Activated CD8-positive, alpha-beta memory T cell treated with anti-CD3 and anti-CD28 coated beads, Interleukin-2, amount 10 ng/mL, durations not matched to agents 7 days and 5 days (primary cell): ENCODE measurements at regions not wholly inside any gene's neighbourhood (a gene's known extent, or its start where the extent isn't known, plus 50 kb on each side); places are given as distances from the start of the nearest gene placed in this dataset.

Experiments
- ATAC-seq: fragments of 150-1000 bp; cut with Tn5 transposase; one replicate; pipeline ENCODE4 v1.10.0; 2021; ENCODE audit warnings: moderate library complexity
- CTCF ChIA-PET: fragments of 350-600 bp; sonication (Branson Sonifier 250); formaldehyde crosslinking; loops from one replicate; lab custom pipeline; 2021; ENCODE audit warnings: antibody characterized with exemption; lab: Charles Lee
- DNase-seq: peaks from one replicate; pipeline ENCODE4 v3.0.0-alpha.2; 2020
- H3K27ac Mint-ChIP-seq: one replicate; pipeline ENCODE4 v1.8.0; 2021; ENCODE audit warnings: mild to moderate bottlenecking, mixed read lengths
- H3K27me3 Mint-ChIP-seq: one replicate; pipeline ENCODE4 v1.8.0; 2021; ENCODE audit warnings: mixed read lengths
- H3K36me3 Mint-ChIP-seq: one replicate; pipeline ENCODE4 v1.8.0; 2021; ENCODE audit warnings: mild to moderate bottlenecking, mixed read lengths
- H3K4me1 Mint-ChIP-seq: one replicate; pipeline ENCODE4 v1.8.0; 2021; ENCODE audit warnings: mixed read lengths
- H3K4me3 Mint-ChIP-seq: one replicate; pipeline ENCODE4 v1.8.0; 2021; ENCODE audit warnings: mild to moderate bottlenecking, moderate library complexity, mixed read lengths
- H3K9me3 Mint-ChIP-seq: one replicate; pipeline ENCODE4 v1.8.0; 2022; ENCODE audit warnings: low read depth, mixed read lengths

- H3K36me3 Mint-ChIP-seq = no peaks in the 10 kb centered on the region
- H3K27ac Mint-ChIP-seq = no peak overlapping the region
- no peaks in the 10 kb centered on the region for H3K4me1 Mint-ChIP-seq
- H3K9me3 Mint-ChIP-seq = no peaks in the 10 kb centered on the region
- no peak overlapping the region for H3K4me3 Mint-ChIP-seq
- no peaks in the 10 kb centered on the region for H3K27me3 Mint-ChIP-seq
- CTCF ChIA-PET = no interaction called here
- DNase-seq = no peak
- ATAC-seq = no peak
These were observed 365.6 kb upstream of the PTBP2 start for GRCh38 chr1:96355961-96356360.

- Mint-ChIP-seq H3K36me3 (no peaks in the 10 kb centered on the region), H3K27ac (no peak overlapping the region), H3K27me3 (no peaks in the 10 kb centered on the region), H3K9me3 (no peaks in the 10 kb centered on the region), H3K4me1 (peaks cover 4% of the 10 kb centered on the region), H3K4me3 (no peak overlapping the region)
- no peak for ATAC-seq
- CTCF ChIA-PET = no interaction called here
- no peak for DNase-seq
These were observed 364.3 kb upstream of the PTBP2 start for GRCh38 chr1:96357141-96357765.

- Mint-ChIP-seq H3K36me3 (no peaks in the 10 kb centered on the region), H3K4me1 (peaks cover 11% of the 10 kb centered on the region), H3K27ac (no peak overlapping the region), H3K4me3 (no peak overlapping the region), H3K9me3 (no peaks in the 10 kb centered on the region), H3K27me3 (no peaks in the 10 kb centered on the region)
- DNase-seq = no peak
- CTCF ChIA-PET = no interaction called here
- ATAC-seq = no peak
These were observed 363.5 kb upstream of the PTBP2 start for GRCh38 chr1:96358057-96358456.

- H3K27me3 Mint-ChIP-seq = no peaks in the 10 kb centered on the region
- CTCF ChIA-PET = no interaction called here
- no peak overlapping the region for H3K4me3 Mint-ChIP-seq
- DNase-seq (no peak), ATAC-seq (no peak)
- no peaks in the 10 kb centered on the region for H3K36me3 Mint-ChIP-seq
- no peak overlapping the region for H3K27ac Mint-ChIP-seq
- H3K9me3 Mint-ChIP-seq = no peaks in the 10 kb centered on the region
- peaks cover 15% of the 10 kb centered on the region for H3K4me1 Mint-ChIP-seq
These were observed 361.4 kb upstream of the PTBP2 start for GRCh38 chr1:96360036-96360795.

- Mint-ChIP-seq H3K36me3 (no peaks in the 10 kb centered on the region), H3K27me3 (no peaks in the 10 kb centered on the region), H3K4me3 (no peak overlapping the region), H3K9me3 (no peaks in the 10 kb centered on the region), H3K4me1 (peaks cover 15% of the 10 kb centered on the region), H3K27ac (no peak overlapping the region)
- ATAC-seq (no peak), DNase-seq (no peak)
- CTCF ChIA-PET = no interaction called here
These were observed 360.2 kb upstream of the PTBP2 start for GRCh38 chr1:96361271-96361856.

GRCh38 chr1:96361961-96362360, 359.6 kb upstream of the PTBP2 start:
- DNase-seq (no peak), ATAC-seq (no peak)
- Mint-ChIP-seq H3K27me3 (no peaks in the 10 kb centered on the region), H3K9me3 (no peaks in the 10 kb centered on the region), H3K4me1 (peaks cover 15% of the 10 kb centered on the region), H3K36me3 (no peaks in the 10 kb centered on the region), H3K4me3 (no peak overlapping the region), H3K27ac (no peak overlapping the region)
- CTCF ChIA-PET = no interaction called here

- Mint-ChIP-seq H3K36me3 (no peaks in the 10 kb centered on the region), H3K4me1 (peaks cover 15% of the 10 kb centered on the region), H3K4me3 (no peak overlapping the region), H3K27me3 (no peaks in the 10 kb centered on the region), H3K9me3 (no peaks in the 10 kb centered on the region), H3K27ac (peak overlapping the region; percentile 9)
- ATAC-seq (peak; percentile 69), DNase-seq (no peak)
- CTCF ChIA-PET = no interaction called here
These were observed 359.0 kb upstream of the PTBP2 start for GRCh38 chr1:96362623-96363022.

- H3K27ac Mint-ChIP-seq = no peak overlapping the region
These were observed 357.8 kb upstream of the PTBP2 start for GRCh38 chr1:96363826-96364225.

GRCh38 chr1:96364576-96364975, 357.0 kb upstream of the PTBP2 start:
- CTCF ChIA-PET = no interaction called here
- Mint-ChIP-seq H3K36me3 (no peaks in the 10 kb centered on the region), H3K4me1 (peaks cover 15% of the 10 kb centered on the region), H3K9me3 (no peaks in the 10 kb centered on the region), H3K27me3 (no peaks in the 10 kb centered on the region), H3K27ac (no peak overlapping the region), H3K4me3 (no peak overlapping the region)
- no peak for ATAC-seq
- no peak for DNase-seq

More at GRCh38 chr1:96363826-96364225, 357.8 kb upstream of the PTBP2 start:
- H3K9me3 Mint-ChIP-seq = no peaks in the 10 kb centered on the region
- DNase-seq = no peak
- no peaks in the 10 kb centered on the region for H3K36me3 Mint-ChIP-seq
- H3K4me3 Mint-ChIP-seq = no peak overlapping the region
- ATAC-seq = no peak
- H3K27me3 Mint-ChIP-seq = no peaks in the 10 kb centered on the region
- H3K4me1 Mint-ChIP-seq = peaks cover 15% of the 10 kb centered on the region
- CTCF ChIA-PET = no interaction called here

- no peak overlapping the region for H3K4me3 Mint-ChIP-seq
- ATAC-seq (no peak), DNase-seq (no peak)
- no peaks in the 10 kb centered on the region for H3K27me3 Mint-ChIP-seq
- no peaks in the 10 kb centered on the region for H3K9me3 Mint-ChIP-seq
- H3K4me1 Mint-ChIP-seq = peaks cover 15% of the 10 kb centered on the region
- H3K27ac Mint-ChIP-seq = no peak overlapping the region
- CTCF ChIA-PET = no interaction called here
- no peaks in the 10 kb centered on the region for H3K36me3 Mint-ChIP-seq
These were observed 356.5 kb upstream of the PTBP2 start for GRCh38 chr1:96365076-96365475.

GRCh38 chr1:96365596-96366390, 355.8 kb upstream of the PTBP2 start:
- no peak for ATAC-seq
- CTCF ChIA-PET = no interaction called here
- H3K27me3 Mint-ChIP-seq = no peaks in the 10 kb centered on the region
- no peaks in the 10 kb centered on the region for H3K36me3 Mint-ChIP-seq
- no peak overlapping the region for H3K27ac Mint-ChIP-seq
- no peaks in the 10 kb centered on the region for H3K9me3 Mint-ChIP-seq
- H3K4me1 Mint-ChIP-seq = peaks cover 15% of the 10 kb centered on the region
- DNase-seq = no peak
- no peak overlapping the region for H3K4me3 Mint-ChIP-seq

- H3K27ac Mint-ChIP-seq = no peak overlapping the region
These were observed 355.1 kb upstream of the PTBP2 start for GRCh38 chr1:96366516-96366915.

GRCh38 chr1:96367791-96368190, 353.8 kb upstream of the PTBP2 start:
- Mint-ChIP-seq H3K4me1 (peaks cover 5% of the 10 kb centered on the region), H3K27me3 (no peaks in the 10 kb centered on the region), H3K27ac (no peak overlapping the region), H3K9me3 (no peaks in the 10 kb centered on the region), H3K36me3 (no peaks in the 10 kb centered on the region), H3K4me3 (no peak overlapping the region)
- DNase-seq = no peak
- no peak for ATAC-seq
- CTCF ChIA-PET = no interaction called here

More at GRCh38 chr1:96366516-96366915, 355.1 kb upstream of the PTBP2 start:
- Mint-ChIP-seq H3K36me3 (no peaks in the 10 kb centered on the region), H3K27me3 (no peaks in the 10 kb centered on the region), H3K9me3 (no peaks in the 10 kb centered on the region), H3K4me1 (peaks cover 15% of the 10 kb centered on the region), H3K4me3 (no peak overlapping the region)
- no peak for DNase-seq
- ATAC-seq = no peak
- CTCF ChIA-PET = no interaction called here
